ENCODE measurements at regions not wholly inside any gene's neighbourhood (a gene's known extent, or its start where the extent isn't known, plus 50 kb on each side); places are given as distances from the start of the nearest gene placed in this dataset.

DNA sequence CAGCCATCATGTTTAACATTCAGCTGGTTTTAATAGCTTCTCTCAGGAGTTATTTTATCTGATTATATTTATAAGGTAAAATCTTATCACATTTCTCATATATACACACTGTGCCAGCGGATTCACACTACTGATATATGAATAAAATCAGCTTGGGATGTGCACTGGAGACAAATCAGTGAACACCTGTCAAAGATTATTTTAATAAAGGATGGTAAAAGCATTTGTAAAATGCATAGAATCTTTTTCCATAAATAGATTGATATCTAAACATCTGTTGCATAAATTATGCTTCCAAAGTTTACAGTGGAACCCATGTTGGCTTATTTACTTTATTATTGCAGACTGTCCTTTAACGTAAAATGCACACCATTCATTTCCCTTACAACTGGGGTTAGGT is 1125.8 kb upstream of the CNTN5 start:
- DNase-seq (ENCODE audit: low read depth) = no peak
- no peak overlapping the region for H3K4me3 ChIP-seq (ENCODE audit: control insufficient read depth, low read depth, low read length)
- TF ChIP-seq, protein P1, sequence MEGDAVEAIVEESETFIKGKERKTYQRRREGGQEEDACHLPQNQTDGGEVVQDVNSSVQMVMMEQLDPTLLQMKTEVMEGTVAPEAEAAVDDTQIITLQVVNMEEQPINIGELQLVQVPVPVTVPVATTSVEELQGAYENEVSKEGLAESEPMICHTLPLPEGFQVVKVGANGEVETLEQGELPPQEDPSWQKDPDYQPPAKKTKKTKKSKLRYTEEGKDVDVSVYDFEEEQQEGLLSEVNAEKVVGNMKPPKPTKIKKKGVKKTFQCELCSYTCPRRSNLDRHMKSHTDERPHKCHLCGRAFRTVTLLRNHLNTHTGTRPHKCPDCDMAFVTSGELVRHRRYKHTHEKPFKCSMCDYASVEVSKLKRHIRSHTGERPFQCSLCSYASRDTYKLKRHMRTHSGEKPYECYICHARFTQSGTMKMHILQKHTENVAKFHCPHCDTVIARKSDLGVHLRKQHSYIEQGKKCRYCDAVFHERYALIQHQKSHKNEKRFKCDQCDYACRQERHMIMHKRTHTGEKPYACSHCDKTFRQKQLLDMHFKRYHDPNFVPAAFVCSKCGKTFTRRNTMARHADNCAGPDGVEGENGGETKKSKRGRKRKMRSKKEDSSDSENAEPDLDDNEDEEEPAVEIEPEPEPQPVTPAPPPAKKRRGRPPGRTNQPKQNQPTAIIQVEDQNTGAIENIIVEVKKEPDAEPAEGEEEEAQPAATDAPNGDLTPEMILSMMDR (IDR thresholded peaks at IDR 0.05; ENCODE audit: control insufficient read depth, insufficient read depth, low read depth, low read length, missing control alignments) = no peak

DNA sequence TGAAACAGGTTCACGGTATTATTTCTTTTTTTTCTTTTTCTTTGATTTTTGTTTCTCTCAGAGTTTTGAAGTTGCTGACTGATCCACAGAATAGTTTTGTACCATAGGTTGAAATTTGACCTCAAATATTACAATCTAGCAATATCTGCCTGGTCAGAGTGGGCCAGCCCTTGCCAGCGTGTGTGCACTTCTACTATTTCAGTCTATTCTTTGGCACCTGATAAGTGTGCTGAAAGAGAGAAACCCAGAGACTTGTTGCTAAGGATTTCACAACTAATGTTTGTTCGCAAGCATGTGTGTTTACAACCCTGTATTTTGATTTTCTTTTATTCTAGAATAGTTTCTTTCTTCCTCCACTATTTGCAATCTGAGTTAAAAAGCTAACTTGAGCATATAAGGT is 1125.2 kb upstream of the CNTN5 start:
- TF ChIP-seq, protein P1 (IDR thresholded peaks at IDR 0.05; ENCODE audit: control insufficient read depth, insufficient read depth, low read depth, low read length, missing control alignments) = no peak
- H3K4me3 ChIP-seq (ENCODE audit: control insufficient read depth, low read depth, low read length) = no peak overlapping the region
- no peak for DNase-seq (ENCODE audit: low read depth)

DNA sequence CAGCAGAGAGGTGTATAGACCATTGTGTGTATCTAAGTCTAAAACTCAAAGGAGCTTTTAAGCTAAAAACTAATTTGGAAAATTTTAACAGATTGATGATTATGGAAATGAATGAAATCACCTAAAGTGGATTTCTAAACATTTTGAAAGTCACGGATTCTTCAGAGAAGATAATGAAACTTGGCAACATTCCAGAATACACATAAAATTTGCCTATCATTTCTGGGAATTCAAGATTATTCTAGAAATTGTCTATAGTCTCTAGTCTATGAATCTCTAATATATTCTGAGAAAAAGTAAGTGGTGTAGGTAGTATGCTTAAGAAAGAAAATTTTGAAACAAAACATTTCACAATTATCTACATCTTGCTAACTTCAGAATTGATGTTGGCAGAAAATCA is 1117.9 kb upstream of the CNTN5 start:
- TF ChIP-seq, protein P1 (IDR thresholded peaks at IDR 0.05; ENCODE audit: control insufficient read depth, insufficient read depth, low read depth, low read length, missing control alignments) = no peak
- no peak overlapping the region for H3K4me3 ChIP-seq (ENCODE audit: control insufficient read depth, low read depth, low read length)
- no peak for DNase-seq (ENCODE audit: low read depth)

DNA sequence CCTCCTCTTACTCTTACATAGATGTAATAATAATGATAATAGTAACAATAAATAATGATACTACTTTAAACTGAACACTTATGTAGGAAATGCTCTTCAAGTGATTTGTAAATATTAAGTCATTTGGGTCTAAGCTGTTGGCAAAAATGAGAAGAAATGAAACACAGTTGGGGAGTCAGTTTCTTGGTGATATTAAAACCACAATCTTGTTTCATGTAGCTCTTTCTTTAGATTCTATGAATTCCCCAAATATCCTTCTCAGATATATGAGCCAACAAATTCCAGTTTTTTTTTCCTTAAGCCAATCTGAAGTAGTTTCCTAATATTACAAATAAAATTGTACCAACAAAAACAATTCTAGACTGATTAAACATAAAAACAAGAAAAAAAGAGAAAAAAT is 1115.6 kb upstream of the CNTN5 start:
- TF ChIP-seq, protein P1 (IDR thresholded peaks at IDR 0.05; ENCODE audit: control insufficient read depth, insufficient read depth, low read depth, low read length, missing control alignments) = no peak
- no peak for DNase-seq (ENCODE audit: low read depth)
- H3K4me3 ChIP-seq (ENCODE audit: control insufficient read depth, low read depth, low read length) = no peak overlapping the region

DNA sequence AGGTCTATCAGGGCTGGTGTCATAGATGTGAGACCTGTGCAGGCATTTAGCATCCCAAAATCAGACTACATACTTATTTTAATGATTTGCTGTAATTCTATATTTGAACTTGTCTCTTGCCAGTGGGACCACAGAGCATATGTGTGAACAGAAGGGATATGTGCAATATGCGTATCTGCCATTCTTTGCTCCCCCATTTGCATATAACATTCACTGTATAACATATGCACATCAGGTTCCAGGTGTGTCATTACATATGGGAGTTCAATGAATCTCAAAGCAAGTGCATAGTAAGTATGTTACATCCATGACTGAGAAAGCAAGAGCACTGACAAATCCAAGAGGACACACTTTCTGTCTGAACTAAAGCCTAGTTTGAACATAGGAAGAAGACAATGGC is 1115.1 kb upstream of the CNTN5 start:
- H3K4me3 ChIP-seq (ENCODE audit: control insufficient read depth, low read depth, low read length) = no peak overlapping the region
- TF ChIP-seq, protein P1 (IDR thresholded peaks at IDR 0.05; ENCODE audit: control insufficient read depth, insufficient read depth, low read depth, low read length, missing control alignments) = no peak
- DNase-seq (ENCODE audit: low read depth) = no peak

DNA sequence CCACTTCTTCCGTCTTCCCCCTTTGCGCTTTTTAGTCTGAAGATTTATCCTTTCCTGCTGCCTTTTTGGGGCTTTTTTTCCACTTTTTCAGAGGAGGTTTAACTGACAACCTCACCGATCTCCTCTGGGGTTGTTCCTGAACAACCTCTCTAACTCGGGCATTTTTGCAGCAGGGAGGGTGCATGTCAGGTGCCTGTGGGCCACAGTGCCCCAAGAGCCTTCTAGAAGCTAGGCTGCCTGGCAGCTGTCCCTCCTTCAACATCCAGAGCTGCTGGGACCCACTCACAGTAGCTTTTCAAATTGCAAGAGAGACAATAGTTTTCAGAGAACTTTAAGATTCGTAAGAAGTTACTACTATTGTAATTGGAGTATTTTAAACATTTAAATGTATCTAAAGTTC is 1112.4 kb upstream of the CNTN5 start:
- no peak for DNase-seq (ENCODE audit: low read depth)
- TF ChIP-seq, protein P1 (IDR thresholded peaks at IDR 0.05; ENCODE audit: control insufficient read depth, insufficient read depth, low read depth, low read length, missing control alignments) = no peak
- H3K4me3 ChIP-seq (ENCODE audit: control insufficient read depth, low read depth, low read length) = no peak overlapping the region
